ENCODE measurements at regions not wholly inside any gene's neighbourhood (a gene's known extent, or its start where the extent isn't known, plus 50 kb on each side); places are given as distances from the start of the nearest gene placed in this dataset.

DNA sequence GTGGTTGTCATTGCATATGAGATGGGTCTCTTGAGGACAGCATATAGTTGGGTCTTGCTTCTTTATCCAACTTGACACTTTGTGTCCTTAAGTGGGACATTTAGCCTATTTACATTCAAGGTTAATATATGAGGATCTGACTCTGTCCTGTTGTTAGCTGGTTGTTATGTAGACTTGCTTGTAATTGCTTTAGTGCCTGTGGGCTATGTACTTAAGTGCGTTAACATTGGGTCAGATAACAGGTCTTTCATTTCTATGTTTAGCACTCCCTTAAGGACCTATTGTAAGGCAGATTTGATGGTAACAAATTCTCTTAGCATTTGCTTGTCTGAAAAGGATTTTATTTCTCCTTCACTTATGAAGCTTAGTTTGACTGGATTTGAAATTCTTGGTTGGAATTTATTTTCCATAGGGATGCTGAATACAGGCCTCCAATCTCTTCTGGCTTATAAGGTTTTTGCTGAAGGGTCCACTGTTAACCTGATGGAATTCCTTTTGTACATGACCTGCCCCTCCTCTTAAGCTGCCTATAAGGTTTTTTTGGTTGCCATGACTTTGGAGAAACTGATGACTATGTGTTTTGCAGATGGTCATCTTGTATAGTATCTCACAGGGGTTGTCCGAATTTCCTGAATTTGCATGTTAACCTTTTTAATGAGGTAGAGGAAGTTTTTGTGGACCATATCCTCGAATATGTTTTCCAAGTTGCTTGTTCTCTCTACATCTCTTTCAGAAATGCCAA lies 162.0 kb downstream of the NKX6-1 start:
- Histone ChIP-seq H3K27ac (no peak overlapping the region), H3K9me3 (no peaks in the 10 kb centered on the region), H3K27me3 (ENCODE audit: insufficient read depth in 3 of 3, low read length in 2 of 3) (peaks cover 0 to 3% (median 0%) of the 10 kb centered on the region in 3 donors), H3K4me3 (no peak overlapping the region), H3K36me3 (ENCODE audit: insufficient read depth in 1 of 2, low read depth in 1 of 2) (no peaks in the 10 kb centered on the region), H3K4me1 (no peaks in the 10 kb centered on the region)
- TF ChIP-seq, protein P1, sequence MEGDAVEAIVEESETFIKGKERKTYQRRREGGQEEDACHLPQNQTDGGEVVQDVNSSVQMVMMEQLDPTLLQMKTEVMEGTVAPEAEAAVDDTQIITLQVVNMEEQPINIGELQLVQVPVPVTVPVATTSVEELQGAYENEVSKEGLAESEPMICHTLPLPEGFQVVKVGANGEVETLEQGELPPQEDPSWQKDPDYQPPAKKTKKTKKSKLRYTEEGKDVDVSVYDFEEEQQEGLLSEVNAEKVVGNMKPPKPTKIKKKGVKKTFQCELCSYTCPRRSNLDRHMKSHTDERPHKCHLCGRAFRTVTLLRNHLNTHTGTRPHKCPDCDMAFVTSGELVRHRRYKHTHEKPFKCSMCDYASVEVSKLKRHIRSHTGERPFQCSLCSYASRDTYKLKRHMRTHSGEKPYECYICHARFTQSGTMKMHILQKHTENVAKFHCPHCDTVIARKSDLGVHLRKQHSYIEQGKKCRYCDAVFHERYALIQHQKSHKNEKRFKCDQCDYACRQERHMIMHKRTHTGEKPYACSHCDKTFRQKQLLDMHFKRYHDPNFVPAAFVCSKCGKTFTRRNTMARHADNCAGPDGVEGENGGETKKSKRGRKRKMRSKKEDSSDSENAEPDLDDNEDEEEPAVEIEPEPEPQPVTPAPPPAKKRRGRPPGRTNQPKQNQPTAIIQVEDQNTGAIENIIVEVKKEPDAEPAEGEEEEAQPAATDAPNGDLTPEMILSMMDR (IDR thresholded peaks at IDR 0.05): no peak
- intact Hi-C loops (cut with DNase I): no loop called here
- WGBS, 3 donors: 63 to 73% (median 65%) methylated on average over 3 of the region's 3 CpGs
- ATAC-seq (no peak), DNase-seq (no peak)

DNA sequence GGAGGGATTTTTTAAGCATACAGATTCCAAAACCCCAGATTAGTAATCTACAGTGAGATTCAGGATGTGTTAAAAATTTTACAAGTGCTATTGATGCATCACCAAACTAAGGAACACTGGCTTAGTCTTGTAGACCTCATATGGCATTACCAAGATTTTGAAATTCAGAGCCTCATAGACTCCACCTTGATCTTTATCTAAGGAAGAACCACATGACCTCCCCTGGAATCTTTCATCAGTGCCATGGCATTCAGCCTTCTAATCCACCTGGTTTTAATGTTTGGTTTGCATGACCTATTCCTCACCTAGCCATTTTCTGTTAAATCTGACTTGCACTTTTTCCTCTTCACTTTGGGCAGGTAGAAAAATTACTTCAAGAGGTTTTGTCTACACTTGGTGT lies 171.6 kb downstream of the NKX6-1 start:
- TF ChIP-seq, protein P1 (IDR thresholded peaks at IDR 0.05): no peak
- no peak overlapping the region for H3K27ac ChIP-seq
- ATAC-seq (no peak), DNase-seq (no peak)
- no peaks in the 10 kb centered on the region for H3K4me1 ChIP-seq
- H3K4me3 ChIP-seq: no peak overlapping the region
- H3K36me3 ChIP-seq (ENCODE audit: insufficient read depth in 1 of 2, low read depth in 1 of 2): no peaks in the 10 kb centered on the region
- no peaks in the 10 kb centered on the region for H3K27me3 ChIP-seq (ENCODE audit: insufficient read depth in 3 of 3, low read length in 2 of 3)
- H3K9me3 ChIP-seq: peaks cover 4% of the 10 kb centered on the region
- intact Hi-C loops (cut with DNase I): no loop called here

DNA sequence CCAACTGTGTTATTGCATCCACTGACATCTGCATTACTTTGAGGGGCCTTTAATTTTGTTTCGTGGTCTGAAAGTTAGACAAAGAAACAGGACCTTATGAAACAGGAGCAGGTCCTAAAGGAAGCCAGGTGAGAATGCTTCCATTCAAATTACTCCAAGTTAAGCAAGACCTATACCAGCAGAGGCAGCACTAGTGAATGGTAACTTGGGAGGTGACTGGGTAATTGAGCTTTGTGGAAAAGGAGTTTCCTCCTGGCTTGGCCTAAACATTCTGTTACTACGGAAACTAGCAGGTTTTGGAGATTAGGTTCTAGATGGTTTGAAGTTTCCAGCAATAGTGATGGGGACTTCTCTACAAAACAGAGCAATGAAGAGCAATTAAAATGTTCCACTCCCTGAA lies 173.5 kb downstream of the NKX6-1 start:
- peaks cover 2% of the 10 kb centered on the region for H3K9me3 ChIP-seq
- ATAC-seq (no peak), DNase-seq (no peak)
- intact Hi-C loops (cut with DNase I): no loop called here
- no peaks in the 10 kb centered on the region for H3K36me3 ChIP-seq (ENCODE audit: insufficient read depth in 1 of 2, low read depth in 1 of 2)
- no peaks in the 10 kb centered on the region for H3K4me1 ChIP-seq
- TF ChIP-seq, protein P1 (IDR thresholded peaks at IDR 0.05): no peak
- WGBS, 3 donors: 78 to 82% (median 79%) methylated on average over 2 of the region's 2 CpGs
- H3K27me3 ChIP-seq (ENCODE audit: insufficient read depth in 3 of 3, low read length in 2 of 3): no peaks in the 10 kb centered on the region
- H3K27ac ChIP-seq: no peak overlapping the region
- no peak overlapping the region for H3K4me3 ChIP-seq

DNA sequence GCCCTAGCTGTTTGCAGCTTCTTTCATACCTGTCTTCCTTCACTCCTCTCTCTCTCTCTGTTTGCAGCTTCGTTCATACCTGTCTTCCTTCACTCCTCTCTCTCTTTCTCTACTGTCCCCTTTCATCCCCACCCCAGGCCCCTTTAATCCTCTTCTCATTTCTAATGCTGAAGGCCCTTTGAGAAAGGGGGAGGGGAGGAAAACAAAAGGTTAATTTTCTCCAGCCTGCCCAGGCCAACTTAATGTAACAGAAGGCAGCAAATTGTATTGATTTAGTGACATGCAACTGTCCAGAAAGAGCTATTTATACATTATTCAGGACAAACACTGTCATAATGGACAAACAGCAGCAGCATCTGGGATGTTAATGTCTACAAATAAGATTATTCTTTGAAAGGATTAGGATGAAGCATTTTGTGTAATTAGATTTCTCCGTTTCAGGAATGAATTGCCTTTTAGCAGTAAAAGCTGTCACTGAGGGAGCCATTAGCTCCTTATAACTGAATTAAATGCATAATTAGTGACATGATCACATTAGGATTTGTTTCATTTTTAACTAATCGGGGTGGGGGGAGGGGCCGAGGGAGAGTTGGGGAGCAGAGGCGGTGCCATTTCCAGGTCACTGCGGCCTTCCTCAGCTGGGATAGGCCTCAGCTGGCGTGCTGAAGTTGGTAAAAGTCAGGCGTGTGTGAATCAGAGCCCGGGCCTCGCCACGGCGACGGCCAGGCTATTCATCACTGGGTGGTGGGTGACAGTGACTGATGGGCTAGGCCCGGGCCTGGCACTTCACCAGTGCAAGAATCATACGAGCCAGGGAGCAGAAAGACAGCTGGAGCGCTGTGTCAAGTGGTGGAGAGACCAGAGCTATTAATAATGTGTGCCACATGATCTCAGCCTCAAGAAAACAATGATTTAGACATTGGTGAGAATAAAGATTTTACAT lies 174.5 kb downstream of the NKX6-1 start:
- no peaks in the 10 kb centered on the region for H3K9me3 ChIP-seq
- peak; percentile 38 to 90 (median 71) for ATAC-seq
- intact Hi-C loops (cut with DNase I): no loop called here
- 19 to 29% (median 25%) methylated on average over 16 of the region's 16 CpGs for WGBS, 3 donors
- H3K27me3 ChIP-seq (ENCODE audit: insufficient read depth in 3 of 3, low read length in 2 of 3): no peaks in the 10 kb centered on the region
- no peak overlapping the region for H3K4me3 ChIP-seq
- no peaks in the 10 kb centered on the region for H3K36me3 ChIP-seq (ENCODE audit: insufficient read depth in 1 of 2, low read depth in 1 of 2)
- peak in 1 of 2 donors; percentile 12 for DNase-seq
- no peak overlapping the region for H3K27ac ChIP-seq
- TF ChIP-seq, protein P1 (IDR thresholded peaks at IDR 0.05): no peak
- H3K4me1 ChIP-seq: no peaks in the 10 kb centered on the region

All from psoas muscle (tissue), 7 donors.